ENCODE measurements at regions not wholly inside any gene's neighbourhood (a gene's known extent, or its start where the extent isn't known, plus 50 kb on each side); places are given as distances from the start of the nearest gene placed in this dataset.

- no peak for DNase-seq (ENCODE audit: low read depth, low spot score)
- no peak overlapping the region for H3K27ac ChIP-seq (ENCODE audit: low read depth, low read length)
- no peak overlapping the region for H3K9ac ChIP-seq (ENCODE audit: low read length)
- no peaks in the 10 kb centered on the region for H3K36me3 ChIP-seq (ENCODE audit: control insufficient read depth in 1 of 2, insufficient read depth in 2 of 2, low read length in 2 of 2)
- no peaks in the 10 kb centered on the region for H3K9me3 ChIP-seq (ENCODE audit: control insufficient read depth in 1 of 2, insufficient read depth in 1 of 2, low read depth in 1 of 2, low read length in 2 of 2)
- H3K9me2 ChIP-seq (ENCODE audit: insufficient read depth): no peaks in the 10 kb centered on the region
- POLR2A ChIA-PET: no interaction called here
- RAD21 ChIA-PET (ENCODE audit: low non-redundant PET in 1 of 2, low total read pairs in 2 of 2, uncharacterized antibody in 2 of 2, unreplicated experiment in 2 of 2): no interaction called here
- H3K4me1 ChIP-seq (ENCODE audit: control insufficient read depth in 1 of 2, insufficient read depth in 2 of 2, low read length in 2 of 2): no peaks in the 10 kb centered on the region
- no peak overlapping the region for H3K4me2 ChIP-seq (ENCODE audit: low read length)
- no peak for ATAC-seq
- intact Hi-C loops (cut with micrococcal nuclease): no loop called here
- H3K27me3 ChIP-seq (ENCODE audit: insufficient read depth, low read length): peaks cover 15% of the 10 kb centered on the region
- CTCF ChIA-PET: no interaction called here
- BruUV-seq (replicated peaks): no TSS peak
- TF ChIP-seq CEBPB (IDR thresholded peaks at IDR 0.05; ENCODE audit: low read depth) (no peak), CBX3 (IDR thresholded peaks at IDR 0.05; ENCODE audit: low read depth) (no peak), ATF3 (IDR thresholded peaks at IDR 0.05) (no peak), TCF7L2 (IDR thresholded peaks at IDR 0.05; ENCODE audit: borderline replicate concordance, extremely low read depth, insufficient read depth, insufficient read length) (no peak), RAD21 (IDR thresholded peaks at IDR 0.05; ENCODE audit: low read depth) (no peak), POLR2A (IDR thresholded peaks at IDR 0.05; ENCODE audit: borderline replicate concordance, extremely low read depth, insufficient read depth, insufficient read length) (no peak), YY1 (IDR thresholded peaks at IDR 0.05; ENCODE audit: extremely low read depth, insufficient replicate concordance, low read depth, low read length) (no peak)
- TF ChIP-seq, protein P1, sequence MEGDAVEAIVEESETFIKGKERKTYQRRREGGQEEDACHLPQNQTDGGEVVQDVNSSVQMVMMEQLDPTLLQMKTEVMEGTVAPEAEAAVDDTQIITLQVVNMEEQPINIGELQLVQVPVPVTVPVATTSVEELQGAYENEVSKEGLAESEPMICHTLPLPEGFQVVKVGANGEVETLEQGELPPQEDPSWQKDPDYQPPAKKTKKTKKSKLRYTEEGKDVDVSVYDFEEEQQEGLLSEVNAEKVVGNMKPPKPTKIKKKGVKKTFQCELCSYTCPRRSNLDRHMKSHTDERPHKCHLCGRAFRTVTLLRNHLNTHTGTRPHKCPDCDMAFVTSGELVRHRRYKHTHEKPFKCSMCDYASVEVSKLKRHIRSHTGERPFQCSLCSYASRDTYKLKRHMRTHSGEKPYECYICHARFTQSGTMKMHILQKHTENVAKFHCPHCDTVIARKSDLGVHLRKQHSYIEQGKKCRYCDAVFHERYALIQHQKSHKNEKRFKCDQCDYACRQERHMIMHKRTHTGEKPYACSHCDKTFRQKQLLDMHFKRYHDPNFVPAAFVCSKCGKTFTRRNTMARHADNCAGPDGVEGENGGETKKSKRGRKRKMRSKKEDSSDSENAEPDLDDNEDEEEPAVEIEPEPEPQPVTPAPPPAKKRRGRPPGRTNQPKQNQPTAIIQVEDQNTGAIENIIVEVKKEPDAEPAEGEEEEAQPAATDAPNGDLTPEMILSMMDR (IDR thresholded peaks at IDR 0.05 in 2 of 3, conservative IDR thresholded peaks at IDR 0.05 in 1 of 3; ENCODE audit: borderline replicate concordance in 1 of 3, insufficient read depth in 1 of 3, low read depth in 2 of 3, low read length in 2 of 3): no peak
- no peak overlapping the region for H2AFZ ChIP-seq (ENCODE audit: low read depth, low read length, poor library complexity, severe bottlenecking)
- H4K20me1 ChIP-seq (ENCODE audit: insufficient read depth): no peaks in the 10 kb centered on the region
- no peaks in the 10 kb centered on the region for H3K79me2 ChIP-seq (ENCODE audit: insufficient read depth, low read length)
- no peak overlapping the region for H3K4me3 ChIP-seq (replicated peaks in 1 of 2; ENCODE audit: low read depth in 1 of 2, low read length in 2 of 2)
Measured at GRCh38 chr1:5802606-5803005, 189.6 kb downstream of the NPHP4 start.

DNA sequence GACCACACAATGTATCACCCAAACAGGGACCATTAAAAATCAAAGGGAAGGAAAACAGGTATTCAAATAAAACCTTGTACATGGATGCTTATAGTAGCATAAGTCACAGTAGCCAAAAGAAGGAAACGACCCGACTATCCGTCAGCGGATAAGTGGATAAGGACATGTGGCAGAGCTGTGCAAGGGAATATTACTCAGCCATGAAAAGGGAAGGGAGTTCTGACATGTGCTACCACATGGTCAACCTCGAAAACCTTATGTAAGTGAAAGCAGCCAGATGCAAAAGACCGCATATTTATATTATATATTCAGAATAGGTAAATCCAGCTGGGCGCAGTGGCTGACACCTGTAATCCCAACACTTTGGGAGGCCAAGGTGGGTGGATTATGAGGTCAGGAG, 193.3 kb downstream of the NPHP4 start:
- peaks cover 24% of the 10 kb centered on the region; the same call in 1 of the 2 replicates for H3K27me3 ChIP-seq (ENCODE audit: insufficient read depth, low read length)
- no peak overlapping the region for H2AFZ ChIP-seq (ENCODE audit: low read depth, low read length, poor library complexity, severe bottlenecking)
- H3K4me1 ChIP-seq (ENCODE audit: control insufficient read depth in 1 of 2, insufficient read depth in 2 of 2, low read length in 2 of 2): no peaks in the 10 kb centered on the region
- no peaks in the 10 kb centered on the region for H3K36me3 ChIP-seq (ENCODE audit: control insufficient read depth in 1 of 2, insufficient read depth in 2 of 2, low read length in 2 of 2)
- H3K9me3 ChIP-seq (ENCODE audit: control insufficient read depth in 1 of 2, insufficient read depth in 1 of 2, low read depth in 1 of 2, low read length in 2 of 2): no peaks in the 10 kb centered on the region
- intact Hi-C loops (cut with micrococcal nuclease): no loop called here
- H4K20me1 ChIP-seq (ENCODE audit: insufficient read depth): no peaks in the 10 kb centered on the region
- ChIA-PET POLR2A (no interaction called here), CTCF (no interaction called here), RAD21 (ENCODE audit: low non-redundant PET in 1 of 2, low total read pairs in 2 of 2, uncharacterized antibody in 2 of 2, unreplicated experiment in 2 of 2) (no interaction called here)
- TF ChIP-seq EGR1 (IDR thresholded peaks at IDR 0.05; ENCODE audit: low read depth): no peak
- no peak for TF ChIP-seq SP1 (IDR thresholded peaks at IDR 0.05; ENCODE audit: low read depth)
- TF ChIP-seq POLR2A (IDR thresholded peaks at IDR 0.05; ENCODE audit: borderline replicate concordance, extremely low read depth, insufficient read depth, insufficient read length): no peak
- TF ChIP-seq, protein P1 (IDR thresholded peaks at IDR 0.05 in 2 of 3, conservative IDR thresholded peaks at IDR 0.05 in 1 of 3; ENCODE audit: borderline replicate concordance in 1 of 3, insufficient read depth in 1 of 3, low read depth in 2 of 3, low read length in 2 of 3): no peak
- no peak for TF ChIP-seq YY1 (IDR thresholded peaks at IDR 0.05; ENCODE audit: extremely low read depth, insufficient replicate concordance, low read depth, low read length)
- no peak for TF ChIP-seq JUND (IDR thresholded peaks at IDR 0.05)
- no peak for TF ChIP-seq CBX3 (IDR thresholded peaks at IDR 0.05; ENCODE audit: low read depth)
- TF ChIP-seq CEBPB (IDR thresholded peaks at IDR 0.05; ENCODE audit: low read depth): no peak
- TF ChIP-seq, protein P2, sequence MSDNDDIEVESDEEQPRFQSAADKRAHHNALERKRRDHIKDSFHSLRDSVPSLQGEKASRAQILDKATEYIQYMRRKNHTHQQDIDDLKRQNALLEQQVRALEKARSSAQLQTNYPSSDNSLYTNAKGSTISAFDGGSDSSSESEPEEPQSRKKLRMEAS (IDR thresholded peaks at IDR 0.05): no peak
- no peak for TF ChIP-seq ZFX (IDR thresholded peaks at IDR 0.05)
- H3K9me2 ChIP-seq (ENCODE audit: insufficient read depth): no peaks in the 10 kb centered on the region
- no peak overlapping the region for H3K9ac ChIP-seq (ENCODE audit: low read length)
- BruUV-seq (replicated peaks): no TSS peak
- DNase-seq (ENCODE audit: low read depth, low spot score) (no peak), ATAC-seq (no peak)
- H3K79me2 ChIP-seq (ENCODE audit: insufficient read depth, low read length): no peaks in the 10 kb centered on the region
- no peak overlapping the region for H3K4me2 ChIP-seq (ENCODE audit: low read length)
- no peak overlapping the region for H3K4me3 ChIP-seq (replicated peaks in 1 of 2; ENCODE audit: low read depth in 1 of 2, low read length in 2 of 2)
- H3K27ac ChIP-seq (ENCODE audit: low read depth, low read length): no peak overlapping the region

Measured in HCT116 (cell line).